Neutrophil (primary cell): ENCODE measurements at regions not wholly inside any gene's neighbourhood (a gene's known extent, or its start where the extent isn't known, plus 50 kb on each side); places are given as distances from the start of the nearest gene placed in this dataset.

Experiments
- H3K27ac ChIP-seq: fragments of 200-600 bp; sonication (generic); 2 replicates; pipeline ENCODE4 v1.5.1; 2016; ENCODE audit warnings: mild to moderate bottlenecking, moderate library complexity
- H3K27me3 ChIP-seq: fragments of 200-600 bp; sonication (generic); 2 replicates; pipeline ENCODE4 v1.6.0; 2016; ENCODE audit warnings: mild to moderate bottlenecking
- H3K36me3 ChIP-seq: fragments of 200-600 bp; sonication (generic); 2 replicates; pipeline ENCODE4 v1.5.1; 2017
- H3K4me1 ChIP-seq, 2 experiments: fragments of 200-600 bp in 1 of 2; sonication (generic) in 1 of 2; 1 replicate in 1 of 2; 2 replicates in 1 of 2; pipeline versions ENCODE4 v1.5.1 to v1.6.1; 2013 to 2016; ENCODE audit warnings: low read depth in 1 of 2, low read length in 1 of 2, mild to moderate bottlenecking in 1 of 2, moderate library complexity in 1 of 2; ENCODE audit not compliant: control insufficient read depth in 1 of 2, insufficient read depth in 1 of 2
- H3K4me3 ChIP-seq, 2 experiments: fragments of 200-600 bp in 1 of 2; sonication (generic) in 1 of 2; 1 replicate in 1 of 2; 2 replicates in 1 of 2; pipeline ENCODE4 v1.5.1; 2013 to 2016; ENCODE audit warnings: low read depth in 1 of 2, low read length in 1 of 2, mild to moderate bottlenecking in 1 of 2, moderate library complexity in 1 of 2
- H3K9me3 ChIP-seq: fragments of 200-600 bp; sonication (generic); 2 replicates; pipeline ENCODE4 v1.5.1; 2016
- CTCF ChIP-seq: fragments of 200-600 bp; sonication (generic); IDR thresholded peaks from 2 replicates; pipeline ENCODE4 v1.5.1; 2016; ENCODE audit warnings: antibody characterized with exemption

DNA sequence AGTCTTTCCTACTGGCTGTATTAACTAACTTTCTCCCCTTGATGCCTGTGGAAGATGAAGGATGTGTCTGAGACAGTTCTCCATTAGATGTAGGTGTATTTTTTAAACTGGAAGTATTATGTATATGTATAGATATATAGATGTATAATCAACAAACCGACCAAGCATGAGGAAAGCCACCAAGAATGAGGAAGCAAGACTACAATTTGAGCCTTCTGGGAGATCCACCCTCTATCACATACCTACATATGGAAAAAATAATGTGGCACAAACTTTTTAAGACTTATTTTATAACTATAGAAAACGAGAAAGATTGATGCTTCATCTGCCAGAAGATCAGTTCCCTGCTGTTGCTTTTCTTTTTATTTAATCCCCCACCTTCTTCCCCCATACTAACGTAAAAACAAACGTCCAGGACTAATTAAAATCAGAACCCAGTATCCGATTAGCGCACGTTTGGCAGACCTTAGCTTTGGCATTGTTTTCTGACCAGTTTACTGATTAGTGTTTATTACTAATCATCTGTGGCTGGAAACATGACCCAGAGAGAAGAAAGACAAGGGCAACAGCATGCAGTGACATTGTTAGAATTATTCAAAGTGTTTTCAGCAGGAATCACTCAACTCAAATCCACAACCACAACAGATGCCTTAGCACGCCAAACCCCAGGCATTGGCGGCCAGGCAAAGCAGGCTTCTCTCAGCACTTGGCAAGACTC, 490.2 kb downstream of the EBF1 start:
- no peaks in the 10 kb centered on the region for H3K4me1 ChIP-seq
- H3K27me3 ChIP-seq: no peaks in the 10 kb centered on the region
- no peak overlapping the region for H3K4me3 ChIP-seq
- H3K36me3 ChIP-seq: no peaks in the 10 kb centered on the region
- H3K27ac ChIP-seq: no peak overlapping the region
- TF ChIP-seq CTCF: no peak
- no peaks in the 10 kb centered on the region for H3K9me3 ChIP-seq

DNA sequence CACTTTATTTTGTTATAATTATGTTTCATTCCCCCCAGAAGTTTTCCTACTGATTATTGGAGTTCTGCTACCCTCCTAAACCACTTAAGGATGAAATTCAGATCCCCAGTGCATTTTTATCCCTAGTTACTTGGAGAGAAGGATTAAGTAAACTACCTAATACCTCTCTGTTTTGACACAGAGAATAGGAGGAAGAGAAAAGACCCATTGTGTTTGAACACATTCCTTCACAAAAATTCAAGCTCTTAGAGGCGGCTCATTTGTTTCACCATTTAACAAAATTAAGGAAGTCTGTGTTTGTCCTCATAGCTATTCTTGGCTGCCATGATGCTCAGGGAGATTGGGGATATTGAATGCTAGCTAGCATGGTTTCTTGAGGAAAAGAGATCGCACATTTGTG, 492.6 kb downstream of the EBF1 start:
- Histone ChIP-seq H3K4me1 (no peaks in the 10 kb centered on the region), H3K36me3 (no peaks in the 10 kb centered on the region), H3K27me3 (no peaks in the 10 kb centered on the region), H3K27ac (no peak overlapping the region), H3K9me3 (no peaks in the 10 kb centered on the region), H3K4me3 (no peak overlapping the region)
- TF ChIP-seq CTCF: no peak

- H3K27me3 ChIP-seq: no peaks in the 10 kb centered on the region
- H3K4me1 ChIP-seq: no peaks in the 10 kb centered on the region
- no peaks in the 10 kb centered on the region for H3K9me3 ChIP-seq
- H3K36me3 ChIP-seq: no peaks in the 10 kb centered on the region
- TF ChIP-seq CTCF: no peak
- H3K4me3 ChIP-seq: no peak overlapping the region
- no peak overlapping the region for H3K27ac ChIP-seq
Measured at GRCh38 chr5:158606233-158606632, 493.5 kb downstream of the EBF1 start.

DNA sequence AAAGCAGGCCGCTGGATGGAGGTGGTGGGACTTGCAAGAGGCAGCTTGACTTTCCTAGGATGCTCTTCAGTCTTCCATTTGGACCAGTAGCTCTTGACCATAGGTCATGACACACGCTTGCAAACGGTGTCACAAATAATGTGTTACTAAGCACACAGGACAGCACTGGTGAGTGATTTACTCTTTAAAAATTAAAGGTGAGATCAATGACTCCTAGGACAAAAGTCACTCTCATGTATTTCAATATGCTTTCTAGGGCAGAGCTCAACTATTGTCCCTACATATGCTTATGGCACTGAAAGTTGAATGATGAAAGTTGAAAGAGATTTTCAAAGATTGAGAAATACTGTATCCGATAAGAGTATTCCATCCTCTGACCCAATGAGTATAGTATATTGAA, 496.7 kb downstream of the EBF1 start:
- H3K36me3 ChIP-seq: no peaks in the 10 kb centered on the region
- H3K4me3 ChIP-seq: no peak overlapping the region
- no peaks in the 10 kb centered on the region for H3K9me3 ChIP-seq
- TF ChIP-seq CTCF: no peak
- H3K27ac ChIP-seq: no peak overlapping the region
- no peaks in the 10 kb centered on the region for H3K4me1 ChIP-seq
- no peaks in the 10 kb centered on the region for H3K27me3 ChIP-seq

DNA sequence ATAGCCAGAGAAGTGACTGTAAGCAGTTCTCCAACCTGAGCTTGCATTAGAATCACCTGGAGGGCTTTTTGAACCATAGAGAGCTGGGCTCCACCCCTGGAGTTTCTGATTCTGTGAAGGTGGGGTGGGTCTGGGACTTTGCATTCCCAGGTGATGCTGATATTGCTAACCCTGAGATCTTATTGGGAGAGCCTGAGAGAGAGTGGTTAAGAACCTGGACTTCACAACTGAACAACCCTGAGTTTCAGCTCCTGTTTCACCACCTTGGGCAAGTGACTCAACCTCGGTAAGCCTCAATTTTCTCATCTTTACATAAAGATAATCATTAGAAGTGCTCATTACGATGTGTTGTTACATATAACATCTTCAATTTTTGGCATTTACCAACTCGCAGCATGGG, 498.6 kb downstream of the EBF1 start:
- TF ChIP-seq CTCF: no peak
- H3K36me3 ChIP-seq: no peaks in the 10 kb centered on the region
- no peaks in the 10 kb centered on the region for H3K9me3 ChIP-seq
- H3K4me3 ChIP-seq: no peak overlapping the region
- no peaks in the 10 kb centered on the region for H3K27me3 ChIP-seq
- H3K27ac ChIP-seq: no peak overlapping the region
- no peaks in the 10 kb centered on the region for H3K4me1 ChIP-seq
